ENCODE measurements at regions not wholly inside any gene's neighbourhood (a gene's known extent, or its start where the extent isn't known, plus 50 kb on each side); places are given as distances from the start of the nearest gene placed in this dataset.

- Histone ChIP-seq H3K9me3 (ENCODE audit: low read depth, low read length, poor library complexity, severe bottlenecking) (no peaks in the 10 kb centered on the region), H3K27ac (ENCODE audit: low read depth, low read length, poor library complexity, severe bottlenecking) (no peak overlapping the region), H3K4me3 (ENCODE audit: low read depth, low read length, poor library complexity, severe bottlenecking) (no peak overlapping the region), H3K36me3 (ENCODE audit: insufficient read depth, low read length, poor library complexity, severe bottlenecking) (no peaks in the 10 kb centered on the region), H3K4me1 (ENCODE audit: insufficient read depth, low read length, poor library complexity, severe bottlenecking) (no peaks in the 10 kb centered on the region), H3K27me3 (replicated peaks; ENCODE audit: insufficient read depth, low read depth, low read length, poor library complexity) (no peaks in the 10 kb centered on the region)
- POLR2A ChIA-PET (ENCODE audit: low non-redundant PET), result no interaction called here
- no peak for DNase-seq (ENCODE audit: low spot score)
- TF ChIP-seq EZH2 (IDR thresholded peaks at IDR 0.05; ENCODE audit: borderline replicate concordance, low read depth, low read length, poor library complexity, severe bottlenecking) (no peak), CTCF (conservative IDR thresholded peaks at IDR 0.05; ENCODE audit: low read depth, low read length) (no peak)
- CTCF ChIA-PET, result no interaction called here
- intact Hi-C loops (cut with micrococcal nuclease; ENCODE audit: unreplicated experiment), result no loop called here
- no TSS peak for BruUV-seq (replicated peaks)
Measured at GRCh38 chr2:192424243-192424642, 229.5 kb upstream of the TMEFF2 start.

- H3K27me3 ChIP-seq (replicated peaks; ENCODE audit: insufficient read depth, low read depth, low read length, poor library complexity), result no peaks in the 10 kb centered on the region
- no peaks in the 10 kb centered on the region for H3K4me1 ChIP-seq (ENCODE audit: insufficient read depth, low read length, poor library complexity, severe bottlenecking)
- CTCF ChIA-PET, result no interaction called here
- peaks cover 3% of the 10 kb centered on the region for H3K9me3 ChIP-seq (ENCODE audit: low read depth, low read length, poor library complexity, severe bottlenecking)
- H3K36me3 ChIP-seq (ENCODE audit: insufficient read depth, low read length, poor library complexity, severe bottlenecking), result no peaks in the 10 kb centered on the region
- no peak overlapping the region for H3K27ac ChIP-seq (ENCODE audit: low read depth, low read length, poor library complexity, severe bottlenecking)
- BruUV-seq (replicated peaks), result no TSS peak
- intact Hi-C loops (cut with micrococcal nuclease; ENCODE audit: unreplicated experiment), result no loop called here
- DNase-seq (ENCODE audit: low spot score), result no peak
- no peak overlapping the region for H3K4me3 ChIP-seq (ENCODE audit: low read depth, low read length, poor library complexity, severe bottlenecking)
- TF ChIP-seq EZH2 (IDR thresholded peaks at IDR 0.05; ENCODE audit: borderline replicate concordance, low read depth, low read length, poor library complexity, severe bottlenecking) (no peak), CTCF (conservative IDR thresholded peaks at IDR 0.05; ENCODE audit: low read depth, low read length) (no peak)
- POLR2A ChIA-PET (ENCODE audit: low non-redundant PET), result no interaction called here
Measured at GRCh38 chr2:192419786-192420185, 225.1 kb upstream of the TMEFF2 start.

GRCh38 chr2:192416060-192416459 is 221.3 kb upstream of the TMEFF2 start:
- Histone ChIP-seq H3K9me3 (ENCODE audit: low read depth, low read length, poor library complexity, severe bottlenecking) (peaks cover 3% of the 10 kb centered on the region), H3K4me3 (ENCODE audit: low read depth, low read length, poor library complexity, severe bottlenecking) (no peak overlapping the region), H3K27me3 (replicated peaks; ENCODE audit: insufficient read depth, low read depth, low read length, poor library complexity) (no peaks in the 10 kb centered on the region), H3K27ac (ENCODE audit: low read depth, low read length, poor library complexity, severe bottlenecking) (no peak overlapping the region), H3K4me1 (ENCODE audit: insufficient read depth, low read length, poor library complexity, severe bottlenecking) (no peaks in the 10 kb centered on the region), H3K36me3 (ENCODE audit: insufficient read depth, low read length, poor library complexity, severe bottlenecking) (no peaks in the 10 kb centered on the region)
- ChIA-PET POLR2A (ENCODE audit: low non-redundant PET) (no interaction called here), CTCF (no interaction called here)
- intact Hi-C loops (cut with micrococcal nuclease; ENCODE audit: unreplicated experiment), result no loop called here
- BruUV-seq (replicated peaks), result no TSS peak
- TF ChIP-seq CTCF (conservative IDR thresholded peaks at IDR 0.05; ENCODE audit: low read depth, low read length) (no peak), EZH2 (IDR thresholded peaks at IDR 0.05; ENCODE audit: borderline replicate concordance, low read depth, low read length, poor library complexity, severe bottlenecking) (no peak)
- no peak for DNase-seq (ENCODE audit: low spot score)
